GM21737 (cell line): ENCODE measurements at regions not wholly inside any gene's neighbourhood (a gene's known extent, or its start where the extent isn't known, plus 50 kb on each side); places are given as distances from the start of the nearest gene placed in this dataset.

ENCODE experiments used
- ATAC-seq: cut with Tn5 transposase; IDR thresholded peaks from one replicate; pipeline ENCODE4 v1.9.1; 2021; ENCODE audit warnings: mild to moderate bottlenecking, moderate library complexity; ENCODE audit not compliant: unreplicated experiment

- no peak for ATAC-seq
These were observed 125.7 kb upstream of the GADD45A start for GRCh38 chr1:67559222-67559700.

- no peak for ATAC-seq
These were observed 124.3 kb upstream of the GADD45A start for GRCh38 chr1:67560580-67561255.

- ATAC-seq = peak; percentile 80
These were observed 123.3 kb upstream of the GADD45A start for GRCh38 chr1:67561704-67562113.

GRCh38 chr1:67563684-67564083, 121.3 kb upstream of the GADD45A start:
- no peak for ATAC-seq

- no peak for ATAC-seq
These were observed 120.8 kb upstream of the GADD45A start for GRCh38 chr1:67564193-67564592.

- no peak for ATAC-seq
These were observed 118.1 kb upstream of the GADD45A start for GRCh38 chr1:67566803-67567377.

- ATAC-seq = no peak
These were observed 114.4 kb upstream of the GADD45A start for GRCh38 chr1:67570486-67571143.

- no peak for ATAC-seq
These were observed 113.6 kb upstream of the GADD45A start for GRCh38 chr1:67571406-67571805.

- ATAC-seq = no peak
These were observed 113.0 kb upstream of the GADD45A start for GRCh38 chr1:67571901-67572593.

GRCh38 chr1:67572594-67573221, 112.3 kb upstream of the GADD45A start:
- ATAC-seq = no peak

- ATAC-seq = no peak
These were observed 111.6 kb upstream of the GADD45A start for GRCh38 chr1:67573311-67573872.

GRCh38 chr1:67574221-67574620, 110.8 kb upstream of the GADD45A start:
- no peak for ATAC-seq

GRCh38 chr1:67575861-67576260, 109.1 kb upstream of the GADD45A start:
- no peak for ATAC-seq

GRCh38 chr1:67576474-67576873, 108.5 kb upstream of the GADD45A start:
- ATAC-seq = no peak

- no peak for ATAC-seq
These were observed 107.4 kb upstream of the GADD45A start for GRCh38 chr1:67577646-67578045.

GRCh38 chr1:67578397-67579020, 106.5 kb upstream of the GADD45A start:
- no peak for ATAC-seq

- ATAC-seq = no peak
These were observed 105.2 kb upstream of the GADD45A start for GRCh38 chr1:67579623-67580394.

- no peak for ATAC-seq
These were observed 104.2 kb upstream of the GADD45A start for GRCh38 chr1:67580691-67581403.
